ENCODE measurements at regions not wholly inside any gene's neighbourhood (a gene's known extent, or its start where the extent isn't known, plus 50 kb on each side); places are given as distances from the start of the nearest gene placed in this dataset.
"Not testable (repeated sequence)": the region's sequence is repeated elsewhere in the genome, so short reads cannot be mapped to it uniquely, and the experiment has no call there.

DNA sequence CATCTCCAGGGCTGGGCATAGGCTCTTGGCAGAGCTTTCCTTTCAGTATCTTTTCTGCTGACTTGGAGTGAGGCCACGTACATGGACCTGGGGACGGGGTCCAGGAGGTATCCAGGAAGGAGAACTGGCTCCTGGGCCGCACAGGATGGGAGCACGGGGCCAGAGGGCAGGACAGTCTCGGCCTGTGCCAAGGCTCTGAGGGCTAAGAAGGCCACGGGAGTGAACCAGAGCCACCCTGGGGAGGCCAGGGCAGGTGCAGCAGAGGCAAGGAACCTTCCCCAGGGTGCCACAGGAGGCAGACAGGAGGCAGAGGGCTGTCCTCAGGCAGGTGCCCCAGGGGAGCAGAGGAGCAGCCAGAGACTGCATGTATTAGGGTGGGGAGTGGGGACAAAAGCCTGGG, 50.3 kb downstream of the PLXNA1 start:
- DNase-seq = no peak

- DNase-seq = no peak
These were observed 50.9 kb downstream of the PLXNA1 start for GRCh38 chr3:127033786-127034185.

- DNase-seq = no peak
These were observed 51.5 kb downstream of the PLXNA1 start for GRCh38 chr3:127034195-127034989.

- DNase-seq = no peak
These were observed 52.2 kb downstream of the PLXNA1 start for GRCh38 chr3:127034990-127035652.

DNA sequence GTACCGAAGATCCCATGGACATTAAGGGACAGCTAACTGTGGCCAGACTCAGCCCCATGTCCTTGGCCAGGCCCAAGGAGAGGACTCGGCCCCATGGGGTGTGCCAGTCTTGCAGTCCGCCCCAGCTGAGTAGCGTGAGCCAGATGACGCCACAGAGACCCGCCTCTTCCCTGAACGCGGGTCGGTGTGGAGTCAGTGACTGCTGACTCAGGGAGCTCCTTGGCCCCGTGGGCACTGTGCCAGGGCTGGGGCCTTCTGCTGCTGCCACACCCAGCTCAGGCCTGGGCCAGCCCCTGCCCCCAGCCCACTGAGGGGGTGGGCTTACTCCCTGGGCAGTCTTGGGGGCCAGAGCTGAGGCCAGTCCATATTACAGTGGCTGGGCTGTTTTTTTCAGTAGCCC, 52.8 kb downstream of the PLXNA1 start:
- peak; percentile 26 for DNase-seq

DNA sequence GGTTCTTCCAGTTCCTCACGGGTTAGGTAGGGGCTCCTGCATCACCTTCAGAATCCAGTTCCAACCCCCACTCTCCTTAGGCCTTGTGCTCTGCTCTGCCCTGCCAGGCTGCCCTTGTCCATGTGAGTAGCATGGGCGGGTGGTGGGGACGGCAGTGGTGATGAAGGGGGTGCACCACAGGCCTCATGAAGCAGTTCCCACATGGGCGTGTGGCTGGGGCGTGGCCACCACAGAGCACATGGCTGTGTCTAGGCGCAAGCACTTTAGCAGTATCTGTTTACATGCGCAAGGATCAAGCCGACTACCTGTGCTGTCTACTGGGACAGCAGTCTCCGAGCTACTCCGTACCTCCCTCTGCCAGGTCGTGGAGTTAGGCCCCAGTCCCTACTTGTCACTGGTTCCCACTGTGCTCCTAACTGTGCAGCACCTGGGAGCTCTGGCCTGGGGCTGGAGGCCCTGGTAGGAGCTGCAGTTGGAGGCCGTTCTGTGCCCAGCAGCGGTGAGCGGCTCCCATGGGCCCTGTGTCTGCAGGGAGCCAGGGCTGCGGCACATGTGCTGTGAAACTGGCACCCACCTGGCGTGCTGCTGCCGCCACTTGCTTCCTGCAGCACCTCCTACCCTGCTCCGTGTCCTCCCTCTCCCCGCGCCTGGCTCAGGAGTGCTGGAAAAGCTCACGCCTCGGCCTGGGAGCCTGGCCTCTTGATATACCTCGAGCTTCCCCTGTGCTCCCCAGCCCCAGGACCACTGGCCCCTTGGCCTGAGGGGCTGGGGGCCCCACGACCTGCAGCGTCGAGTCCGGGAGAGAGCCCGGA, 53.5 kb downstream of the PLXNA1 start:
- DNase-seq = peak; percentile 34

GRCh38 chr3:127037021-127037400, 54.1 kb downstream of the PLXNA1 start:
- no peak for DNase-seq

- peak; percentile 43 for DNase-seq
These were observed 54.5 kb downstream of the PLXNA1 start for GRCh38 chr3:127037418-127037841.

DNA sequence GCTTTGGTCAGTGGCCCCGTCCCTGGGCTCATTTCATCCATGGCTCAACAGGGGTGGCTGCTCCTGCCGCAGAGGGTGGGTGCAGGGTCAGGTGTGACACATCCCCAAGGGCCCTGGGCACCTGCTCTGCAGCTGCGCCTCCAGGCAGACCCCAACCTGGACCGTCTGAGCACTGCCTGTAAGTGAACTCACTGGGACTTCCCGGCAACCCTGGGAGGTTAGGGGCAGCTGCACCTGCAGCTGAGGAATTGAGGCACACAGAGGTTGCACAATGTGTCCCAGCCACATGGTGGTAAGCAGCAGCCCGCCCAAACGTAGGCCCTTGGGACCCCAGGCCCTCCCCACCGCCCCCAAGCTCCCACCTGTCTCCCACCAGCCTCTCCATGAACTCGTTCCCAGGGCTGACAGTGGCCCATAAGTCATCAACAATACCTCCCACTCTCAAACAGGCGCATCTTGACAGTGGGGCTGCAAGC, 55.1 kb downstream of the PLXNA1 start:
- DNase-seq = no peak

DNA sequence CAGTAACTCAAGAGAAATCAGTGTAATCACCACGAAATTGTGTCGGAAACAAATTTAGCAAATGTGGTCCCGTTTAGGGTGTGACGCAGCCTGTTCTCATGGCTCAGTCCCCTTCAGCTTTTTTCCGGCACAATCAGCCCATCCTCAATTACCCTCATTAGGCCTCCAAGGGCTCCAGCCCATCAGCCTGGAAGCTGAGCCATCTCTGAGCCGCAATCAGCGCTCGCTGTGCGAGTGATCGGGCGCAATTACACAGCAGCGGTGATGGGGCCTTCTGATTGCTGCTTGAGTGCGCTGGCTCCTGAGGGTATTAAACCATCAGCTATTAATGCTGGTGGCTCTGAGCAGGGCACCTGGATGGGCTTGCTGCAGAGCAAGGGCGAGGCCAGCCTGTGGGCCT, 55.6 kb downstream of the PLXNA1 start:
- no peak for DNase-seq

- no peak for DNase-seq
These were observed 56.1 kb downstream of the PLXNA1 start for GRCh38 chr3:127038923-127039581.

DNA sequence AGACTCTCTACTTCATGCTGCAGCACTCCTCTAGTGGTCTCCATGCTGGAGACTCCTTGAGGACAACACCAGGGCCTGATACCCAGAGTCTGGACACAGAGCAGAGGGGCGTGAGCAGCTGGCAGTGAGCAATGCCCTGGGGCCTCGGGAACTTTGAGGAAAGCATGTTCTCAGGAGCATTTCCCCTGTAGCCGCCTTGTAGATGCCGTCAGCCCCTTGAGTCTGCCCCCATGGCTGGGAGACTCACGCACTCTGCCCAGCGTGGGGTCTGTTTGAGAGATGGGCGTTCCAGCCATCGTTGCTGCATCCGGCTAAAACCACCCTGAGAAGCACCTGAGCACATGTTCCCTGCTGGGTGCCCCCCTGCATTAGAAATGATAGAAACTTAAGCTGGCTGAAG, 56.8 kb downstream of the PLXNA1 start:
- no peak for DNase-seq

GRCh38 chr3:127040216-127040615, 57.3 kb downstream of the PLXNA1 start:
- DNase-seq = no peak

- DNase-seq = no peak
These were observed 58.4 kb downstream of the PLXNA1 start for GRCh38 chr3:127041264-127041820.

DNA sequence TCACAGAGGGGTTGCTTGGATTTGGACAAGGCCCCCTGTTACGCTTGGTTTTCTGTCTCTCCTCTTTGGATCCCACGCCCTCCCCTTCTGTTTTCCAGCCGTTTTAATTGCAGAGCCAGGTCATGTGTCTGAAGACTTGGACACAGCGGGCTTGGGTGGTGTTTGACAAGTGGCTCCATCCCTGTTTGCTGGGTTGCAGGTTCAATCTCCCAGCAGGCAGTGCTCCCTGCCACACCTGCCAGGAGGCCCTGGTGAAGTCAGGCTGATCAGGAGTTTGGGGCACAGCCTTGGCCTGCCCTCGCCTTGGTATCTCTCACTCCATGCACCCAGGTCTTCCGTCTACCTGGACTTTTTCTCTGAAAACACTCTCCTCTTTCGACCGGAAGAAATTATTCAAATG, 59.0 kb downstream of the PLXNA1 start:
- DNase-seq = no peak

DNA sequence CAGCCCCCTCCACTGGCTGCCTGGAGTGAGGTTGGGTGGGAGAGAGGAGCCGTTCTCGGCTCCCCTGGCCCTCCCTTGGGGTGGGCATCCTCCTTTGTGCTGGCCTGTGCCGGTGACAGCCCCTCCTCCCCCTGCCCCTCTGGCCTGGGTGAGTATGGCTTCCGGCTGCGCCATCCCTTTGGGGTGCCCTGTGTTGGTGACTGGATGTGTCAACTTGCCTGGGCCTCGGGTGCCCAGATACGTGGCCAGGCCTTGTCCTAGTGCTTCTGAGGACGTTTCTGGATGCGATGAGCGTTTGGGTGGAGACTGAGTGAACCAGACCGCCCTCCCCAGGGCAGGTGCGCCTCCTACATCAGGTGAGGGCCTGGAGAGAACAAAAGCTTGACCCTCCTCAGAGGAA, 59.7 kb downstream of the PLXNA1 start:
- no peak for DNase-seq

DNA sequence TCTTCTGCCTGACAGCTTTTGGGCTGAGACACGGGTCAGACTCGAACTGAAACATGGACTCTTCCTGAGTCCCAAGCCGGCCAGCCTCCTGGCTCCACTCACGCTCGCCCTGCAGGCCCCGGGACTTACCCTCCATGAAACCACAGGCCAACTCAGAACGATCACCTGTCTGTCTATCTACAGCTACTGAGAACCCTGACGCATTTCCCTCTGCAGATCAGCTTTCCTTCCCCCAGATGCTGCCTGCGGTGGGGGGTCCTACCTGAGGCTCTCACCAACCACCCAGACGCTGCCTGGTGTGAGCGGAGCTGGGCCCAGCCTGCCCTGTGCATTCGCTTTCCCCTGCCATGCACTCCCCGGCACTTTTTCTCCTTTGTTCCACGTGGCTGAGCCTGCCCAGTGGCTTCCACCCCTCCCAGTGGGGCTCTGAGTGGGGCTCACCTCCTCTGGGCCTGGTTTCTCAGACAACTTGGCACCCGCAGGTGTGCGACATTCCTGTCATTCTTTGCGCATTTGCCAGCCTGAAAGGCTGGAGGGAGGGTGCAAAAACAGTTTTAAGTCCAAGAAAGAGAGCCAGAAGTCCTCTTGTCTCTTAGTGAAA, 60.2 kb downstream of the PLXNA1 start:
- no peak for DNase-seq

GRCh38 chr3:127043731-127044510, 61.0 kb downstream of the PLXNA1 start:
- no peak for DNase-seq

- peak; percentile 86 for DNase-seq
These were observed 62.1 kb downstream of the PLXNA1 start for GRCh38 chr3:127044996-127045395.

DNA sequence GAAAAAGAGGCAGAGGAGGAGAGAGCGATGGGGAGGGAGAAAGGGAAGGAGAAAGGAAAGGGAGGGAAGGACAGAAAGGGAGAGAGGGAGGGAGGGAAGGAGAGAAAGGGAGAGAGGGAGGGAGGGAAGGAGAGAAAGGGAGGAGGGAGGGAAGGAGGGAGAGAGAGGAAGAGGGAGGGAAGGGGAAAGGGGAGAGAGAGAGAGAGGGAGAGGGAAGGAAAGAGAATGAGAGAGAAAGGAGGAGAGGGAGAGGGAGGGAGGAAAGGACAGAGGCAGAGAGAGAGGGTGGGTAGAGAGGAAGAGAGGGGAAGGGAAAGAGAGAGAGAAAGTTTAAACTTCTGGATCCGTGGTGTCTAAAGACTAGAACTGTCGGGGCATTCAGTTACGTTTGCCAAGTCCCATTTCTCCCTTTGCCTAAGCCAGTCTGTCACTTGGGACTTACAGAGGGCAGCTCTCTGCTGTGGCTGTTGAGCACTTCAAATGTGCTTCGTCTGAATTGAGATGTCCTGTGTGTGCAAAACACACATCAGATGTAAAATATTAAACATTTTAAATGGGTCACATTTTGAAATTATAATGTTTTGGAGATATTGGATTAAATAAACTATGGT, 62.6 kb downstream of the PLXNA1 start:
- DNase-seq = peak; percentile 60

GRCh38 chr3:127046690-127047089, 63.8 kb downstream of the PLXNA1 start:
- not testable (repeated sequence) for DNase-seq
